ENCODE measurements at regions not wholly inside any gene's neighbourhood (a gene's known extent, or its start where the extent isn't known, plus 50 kb on each side); places are given as distances from the start of the nearest gene placed in this dataset.

DNA sequence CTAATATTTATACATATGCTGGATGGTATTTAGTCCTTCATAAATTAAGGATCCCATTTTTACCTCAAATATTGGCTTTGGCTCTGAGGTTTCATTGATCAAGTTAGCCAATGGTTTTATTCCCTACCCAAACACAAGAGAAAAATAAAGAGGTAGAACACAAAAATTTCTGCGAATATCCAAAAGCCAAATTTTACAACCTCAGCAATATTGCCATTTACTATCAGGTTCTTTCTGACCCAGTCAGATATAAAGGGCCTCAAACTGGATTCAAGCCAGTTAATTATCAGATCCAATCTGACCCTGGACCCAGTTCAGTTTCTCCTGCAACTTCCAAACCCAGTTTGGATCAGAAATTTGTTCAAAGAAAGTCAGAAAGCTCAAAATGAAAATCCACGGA, 998.1 kb downstream of the SI start (continued):
- no peak for TF ChIP-seq REST (IDR thresholded peaks at IDR 0.05; ENCODE audit: low read depth, low read length)

DNA sequence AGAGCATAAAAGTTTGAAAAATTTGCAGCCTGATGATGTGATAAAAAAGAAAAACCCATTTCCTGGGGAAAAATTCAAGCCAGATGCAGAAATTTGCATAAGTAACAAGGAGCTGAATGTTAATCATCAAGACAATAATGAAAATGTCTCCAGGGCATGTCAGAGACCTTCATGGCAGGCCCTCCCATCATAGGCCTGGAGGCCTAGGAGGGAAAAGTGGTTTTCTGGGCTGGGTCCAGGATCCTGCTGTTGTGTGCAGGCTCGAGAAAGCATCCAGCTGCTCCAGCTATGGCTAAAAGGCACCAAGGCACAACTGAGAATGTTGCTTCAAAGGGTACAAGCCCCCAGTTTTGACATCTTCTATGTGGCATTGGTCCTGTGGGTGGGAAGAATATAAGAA, 1014.0 kb downstream of the SI start:
- no peaks in the 10 kb centered on the region for H4K20me1 ChIP-seq (ENCODE audit: insufficient read depth)
- POLR2A ChIA-PET: no interaction called here

More for the DNA sequence above, 1014.0 kb downstream of the SI start:
- TF ChIP-seq NFIC (IDR thresholded peaks at IDR 0.05; ENCODE audit: borderline replicate concordance): no peak
- TF ChIP-seq EP300 (IDR thresholded peaks at IDR 0.05; ENCODE audit: borderline replicate concordance in 1 of 2, low read depth in 1 of 2, low read length in 1 of 2): no peak
- TF ChIP-seq FOXJ3 (CRISPR knock-in tag; IDR thresholded peaks at IDR 0.05): no peak
- no peak for TF ChIP-seq RAD21 (IDR thresholded peaks at IDR 0.05; ENCODE audit: low read length)
- no peak for TF ChIP-seq SIN3A (IDR thresholded peaks at IDR 0.05; ENCODE audit: borderline replicate concordance, low read depth, low read length)
- TF ChIP-seq USF2 (IDR thresholded peaks at IDR 0.05; ENCODE audit: borderline replicate concordance, low read depth, low read length): no peak
- TF ChIP-seq TEAD4 (IDR thresholded peaks at IDR 0.05; ENCODE audit: borderline replicate concordance, insufficient read depth): no peak
- TF ChIP-seq TAF1 (IDR thresholded peaks at IDR 0.05; ENCODE audit: borderline replicate concordance, low read depth, low read length): no peak
- TF ChIP-seq RFX5 (IDR thresholded peaks at IDR 0.05; ENCODE audit: low read length): no peak
- no peak for TF ChIP-seq SMC3 (IDR thresholded peaks at IDR 0.05; ENCODE audit: low read depth, low read length)
- TF ChIP-seq JUND (IDR thresholded peaks at IDR 0.05): no peak
- TF ChIP-seq RCOR1 (IDR thresholded peaks at IDR 0.05; ENCODE audit: low read length): no peak
- no peak for TF ChIP-seq POLR2AphosphoS5 (IDR thresholded peaks at IDR 0.05; ENCODE audit: low read depth, low read length)
- TF ChIP-seq YY1 (IDR thresholded peaks at IDR 0.05; ENCODE audit: low read depth): no peak
- TF ChIP-seq RXRA (IDR thresholded peaks at IDR 0.05; ENCODE audit: borderline replicate concordance, low read depth): no peak
- TF ChIP-seq MEF2A (IDR thresholded peaks at IDR 0.05; ENCODE audit: borderline replicate concordance, low read depth): no peak
- no peak for TF ChIP-seq MXI1 (IDR thresholded peaks at IDR 0.05; ENCODE audit: low read depth, low read length)
- TF ChIP-seq REST (IDR thresholded peaks at IDR 0.05; ENCODE audit: low read depth, low read length): no peak
- no peak for TF ChIP-seq CTCF (IDR thresholded peaks at IDR 0.05)
- TF ChIP-seq FOSL2 (IDR thresholded peaks at IDR 0.05; ENCODE audit: borderline replicate concordance, low read depth): no peak
- no peak overlapping the region for H3K4me3 ChIP-seq (ENCODE audit: low read depth in 2 of 2, low read length in 1 of 2)
- H3K9me3 ChIP-seq: no peaks in the 10 kb centered on the region
- no peaks in the 10 kb centered on the region for H3K36me3 ChIP-seq (replicated peaks in 1 of 2; ENCODE audit: control insufficient read depth in 1 of 2, insufficient read depth in 2 of 2, low read length in 1 of 2)
- H3K4me1 ChIP-seq (ENCODE audit: control insufficient read depth in 1 of 2, insufficient read depth in 2 of 2, low read depth in 1 of 2, low read length in 1 of 2): no peaks in the 10 kb centered on the region
- WGBS (ENCODE audit: low lambda C conversion rate): 0% methylated on average over 1 of the region's 1 CpG
- H3K9me2 ChIP-seq: no peaks in the 10 kb centered on the region
- H3K9ac ChIP-seq: no peak overlapping the region
- no peak overlapping the region for H3K4me2 ChIP-seq
- no peak overlapping the region for H2AFZ ChIP-seq (ENCODE audit: low read depth)
- no peak for DNase-seq
- H3F3A ChIP-seq (replicated peaks; ENCODE audit: insufficient read depth): no peaks in the 10 kb centered on the region
- no peak overlapping the region for H3K27ac ChIP-seq (ENCODE audit: low read depth in 2 of 2, low read length in 1 of 2)
- CTCF ChIA-PET: no interaction called here
- no peaks in the 10 kb centered on the region for H3K27me3 ChIP-seq (ENCODE audit: insufficient read depth)
- H3K79me2 ChIP-seq (ENCODE audit: insufficient read depth): no peaks in the 10 kb centered on the region

All from SK-N-SH (cell line).